ENCODE measurements at regions not wholly inside any gene's neighbourhood (a gene's known extent, or its start where the extent isn't known, plus 50 kb on each side); places are given as distances from the start of the nearest gene placed in this dataset.

DNA sequence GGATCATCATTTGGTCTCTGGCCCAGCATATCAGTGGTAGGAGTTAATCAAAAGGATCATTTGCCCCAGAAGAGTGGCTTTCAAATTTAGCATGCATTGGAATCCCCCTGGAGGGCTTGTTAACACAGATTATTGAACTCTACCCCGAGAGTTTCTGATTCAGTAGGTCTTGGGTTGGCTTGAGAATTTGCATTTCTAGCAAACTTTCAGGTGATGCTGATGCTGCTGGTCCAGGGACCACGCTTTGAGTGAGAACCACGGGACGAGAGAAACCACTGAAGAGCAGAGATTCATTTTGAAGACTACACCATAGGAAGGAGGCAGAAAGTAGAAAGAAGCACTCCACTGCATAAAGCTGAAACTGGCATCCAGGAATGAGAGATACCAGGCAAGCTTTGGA, 81.3 kb upstream of the DUSP10 start:
- TF ChIP-seq, protein P1, sequence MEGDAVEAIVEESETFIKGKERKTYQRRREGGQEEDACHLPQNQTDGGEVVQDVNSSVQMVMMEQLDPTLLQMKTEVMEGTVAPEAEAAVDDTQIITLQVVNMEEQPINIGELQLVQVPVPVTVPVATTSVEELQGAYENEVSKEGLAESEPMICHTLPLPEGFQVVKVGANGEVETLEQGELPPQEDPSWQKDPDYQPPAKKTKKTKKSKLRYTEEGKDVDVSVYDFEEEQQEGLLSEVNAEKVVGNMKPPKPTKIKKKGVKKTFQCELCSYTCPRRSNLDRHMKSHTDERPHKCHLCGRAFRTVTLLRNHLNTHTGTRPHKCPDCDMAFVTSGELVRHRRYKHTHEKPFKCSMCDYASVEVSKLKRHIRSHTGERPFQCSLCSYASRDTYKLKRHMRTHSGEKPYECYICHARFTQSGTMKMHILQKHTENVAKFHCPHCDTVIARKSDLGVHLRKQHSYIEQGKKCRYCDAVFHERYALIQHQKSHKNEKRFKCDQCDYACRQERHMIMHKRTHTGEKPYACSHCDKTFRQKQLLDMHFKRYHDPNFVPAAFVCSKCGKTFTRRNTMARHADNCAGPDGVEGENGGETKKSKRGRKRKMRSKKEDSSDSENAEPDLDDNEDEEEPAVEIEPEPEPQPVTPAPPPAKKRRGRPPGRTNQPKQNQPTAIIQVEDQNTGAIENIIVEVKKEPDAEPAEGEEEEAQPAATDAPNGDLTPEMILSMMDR (IDR thresholded peaks at IDR 0.05), result no peak
- TF ChIP-seq POLR2A (IDR thresholded peaks at IDR 0.05), result no peak

Measured in uterus (tissue), 2 donors.